ACC112 (cell line): ENCODE measurements at regions not wholly inside any gene's neighbourhood (a gene's known extent, or its start where the extent isn't known, plus 50 kb on each side); places are given as distances from the start of the nearest gene placed in this dataset.

ENCODE experiments used
- H2AFZ ChIP-seq: fragments of 200-600 bp; sonication (generic); one replicate; pipeline ENCODE4 v1.6.0; 2017; ENCODE audit warnings: antibody characterized with exemption, low read length; ENCODE audit not compliant: unreplicated experiment
- H3K27ac ChIP-seq: fragments of 200-600 bp; sonication (generic); 2 replicates; pipeline ENCODE4 v1.5.1; 2014; ENCODE audit warnings: low read depth, mild to moderate bottlenecking, antibody characterized with exemption, low read length, moderate library complexity
- H3K27me3 ChIP-seq: fragments of 200-600 bp; sonication (generic); 2 replicates; pipeline ENCODE4 v1.6.1; 2014; ENCODE audit warnings: mild to moderate bottlenecking, antibody characterized with exemption, low read length, moderate library complexity, mixed read lengths; ENCODE audit not compliant: insufficient read depth
- H3K36me3 ChIP-seq: fragments of 200-600 bp; sonication (generic); 2 replicates; pipeline ENCODE4 v1.6.1; 2016; ENCODE audit warnings: mild to moderate bottlenecking, antibody characterized with exemption, low read length, moderate library complexity, mixed read lengths; ENCODE audit not compliant: insufficient read depth
- H3K4me1 ChIP-seq: fragments of 200-600 bp; sonication (generic); one replicate; pipeline ENCODE4 v1.6.1; 2016; ENCODE audit warnings: low read length, mixed read lengths; ENCODE audit not compliant: insufficient read depth, unreplicated experiment, control insufficient read depth
- H3K4me3 ChIP-seq: fragments of 200-600 bp; sonication (generic); 2 replicates; pipeline ENCODE4 v1.5.1; 2014; ENCODE audit warnings: mild to moderate bottlenecking, low read depth, low read length
- H3K79me2 ChIP-seq: fragments of 200-600 bp; sonication (generic); one replicate; pipeline ENCODE4 v1.6.0; 2016; ENCODE audit warnings: low read length; ENCODE audit not compliant: control insufficient read depth, unreplicated experiment, insufficient read depth

DNA sequence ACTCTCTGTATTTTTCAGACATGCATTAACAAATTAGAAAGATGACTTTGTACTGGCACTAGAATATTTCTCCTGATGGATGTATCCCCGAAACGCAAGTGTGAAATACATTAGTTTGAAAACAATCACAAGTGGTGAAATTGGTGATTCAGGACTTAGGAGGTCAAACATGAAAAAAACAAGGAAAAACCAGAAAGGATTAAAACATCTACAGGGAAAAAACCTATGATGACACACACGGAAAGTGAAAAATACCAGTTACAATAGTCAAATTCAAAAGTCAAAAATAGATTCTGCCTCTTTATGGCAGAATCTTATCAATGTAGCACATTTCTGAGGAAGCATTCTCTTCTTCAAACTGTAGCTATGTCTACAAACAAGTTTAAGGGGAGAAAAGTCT, 129.0 kb upstream of the SGK1 start:
- H3K79me2 ChIP-seq = no peaks in the 10 kb centered on the region
- peak overlapping the region; percentile 94 for H3K27ac ChIP-seq
- no peak overlapping the region for H2AFZ ChIP-seq
- H3K4me1 ChIP-seq = peaks cover 22% of the 10 kb centered on the region
- no peaks in the 10 kb centered on the region for H3K36me3 ChIP-seq
- no peaks in the 10 kb centered on the region for H3K27me3 ChIP-seq
- no peak overlapping the region for H3K4me3 ChIP-seq

DNA sequence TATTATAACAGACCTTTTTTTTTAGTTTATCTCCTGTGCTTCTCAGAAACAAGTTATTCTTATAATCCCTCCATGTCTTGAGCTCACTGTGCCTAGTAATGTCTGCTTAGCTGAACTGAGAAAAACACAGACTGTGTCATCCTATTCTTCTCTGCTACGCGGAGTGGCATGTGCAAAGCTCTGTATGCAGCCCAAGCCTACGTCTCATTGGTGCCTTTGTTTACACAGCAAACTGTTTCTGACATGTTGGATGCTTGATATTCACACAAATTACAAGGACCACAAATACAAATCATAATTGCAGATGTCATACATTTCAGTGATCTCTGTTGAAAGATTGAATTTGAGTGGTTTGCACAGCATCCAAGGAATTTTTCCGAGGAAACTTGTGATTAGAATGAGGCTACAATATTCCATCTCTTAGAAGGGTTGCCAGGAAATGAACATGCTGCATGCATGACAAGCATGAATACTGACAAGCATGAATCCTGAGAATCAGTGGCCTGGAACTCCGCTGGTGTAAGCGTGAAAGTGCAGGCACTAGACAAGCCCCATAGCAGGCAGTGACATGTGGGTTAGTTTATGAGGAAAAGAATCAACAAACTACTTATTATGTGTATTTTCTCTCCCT, 128.4 kb upstream of the SGK1 start:
- peaks cover 22% of the 10 kb centered on the region for H3K4me1 ChIP-seq
- no peak overlapping the region for H3K4me3 ChIP-seq
- no peaks in the 10 kb centered on the region for H3K79me2 ChIP-seq
- peak overlapping the region; percentile 94; the same call in 1 of the 2 replicates for H3K27ac ChIP-seq
- no peak overlapping the region for H2AFZ ChIP-seq
- H3K27me3 ChIP-seq = no peaks in the 10 kb centered on the region
- no peaks in the 10 kb centered on the region for H3K36me3 ChIP-seq

DNA sequence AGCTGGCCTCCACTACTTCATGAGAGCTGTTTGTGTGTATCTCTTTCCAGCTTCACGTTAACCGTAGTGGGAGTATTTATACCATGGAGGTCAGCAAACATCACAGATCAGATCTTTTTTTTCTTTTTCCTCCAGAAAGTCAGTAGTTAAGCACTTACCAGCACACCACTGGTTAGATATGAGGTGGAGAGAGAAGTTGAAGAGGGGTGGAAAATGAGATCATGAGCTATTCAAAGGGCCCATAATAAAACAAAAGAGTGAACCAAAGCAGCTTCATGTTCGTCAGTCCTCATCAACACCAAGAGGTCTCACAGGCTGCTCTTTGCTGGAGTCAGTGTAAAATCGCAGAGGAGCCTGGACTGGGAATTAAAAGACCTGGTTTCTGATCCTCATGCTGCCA, 125.1 kb upstream of the SGK1 start:
- no peaks in the 10 kb centered on the region for H3K27me3 ChIP-seq
- no peak overlapping the region for H3K4me3 ChIP-seq
- H3K27ac ChIP-seq = no peak overlapping the region
- H3K4me1 ChIP-seq = peaks cover 14% of the 10 kb centered on the region
- no peak overlapping the region for H2AFZ ChIP-seq
- no peaks in the 10 kb centered on the region for H3K36me3 ChIP-seq
- no peaks in the 10 kb centered on the region for H3K79me2 ChIP-seq

DNA sequence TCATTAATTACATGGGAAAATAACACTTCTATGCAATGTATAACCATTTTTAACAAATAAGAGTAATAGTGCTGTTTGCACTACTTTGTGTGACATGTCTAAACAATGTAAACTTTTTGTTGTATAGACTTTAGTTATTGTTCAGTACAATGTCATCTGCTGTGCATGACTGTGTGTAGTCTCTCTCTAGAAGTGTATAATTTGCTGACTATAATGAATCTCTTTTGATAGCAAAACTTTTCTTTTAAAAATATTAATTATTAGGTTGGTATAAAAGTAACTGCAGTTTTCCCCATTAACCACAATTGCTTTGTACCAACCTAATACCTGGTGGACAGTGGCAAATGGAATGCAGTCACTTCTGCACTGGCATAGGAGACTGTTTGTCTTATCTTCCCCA, 124.2 kb upstream of the SGK1 start:
- no peaks in the 10 kb centered on the region for H3K36me3 ChIP-seq
- no peak overlapping the region for H3K27ac ChIP-seq
- no peak overlapping the region for H3K4me3 ChIP-seq
- H3K27me3 ChIP-seq = no peaks in the 10 kb centered on the region
- H3K4me1 ChIP-seq = peaks cover 16% of the 10 kb centered on the region
- H2AFZ ChIP-seq = no peak overlapping the region
- H3K79me2 ChIP-seq = no peaks in the 10 kb centered on the region

DNA sequence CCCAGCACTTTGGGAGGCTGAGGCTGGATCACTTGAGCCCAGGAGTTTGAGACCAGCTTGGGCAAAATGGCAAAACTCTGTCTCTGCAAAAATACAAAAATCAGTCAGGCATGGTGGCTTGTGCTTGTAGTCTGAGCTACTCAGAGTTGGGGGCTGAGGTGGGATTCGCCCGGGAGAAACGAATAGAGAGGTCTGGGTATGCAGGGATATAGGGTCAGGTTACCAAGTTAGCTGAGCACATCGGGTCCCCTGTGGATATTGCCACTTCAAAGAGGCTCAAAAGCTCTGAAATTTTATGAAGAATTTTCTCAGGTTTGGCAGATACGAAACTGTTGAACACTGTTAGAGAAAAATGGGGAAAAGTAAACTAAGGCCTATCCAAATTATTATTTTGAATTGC, 120.9 kb upstream of the SGK1 start:
- Histone ChIP-seq H3K27me3 (no peaks in the 10 kb centered on the region), H3K79me2 (no peaks in the 10 kb centered on the region), H3K27ac (no peak overlapping the region), H2AFZ (no peak overlapping the region), H3K4me3 (no peak overlapping the region), H3K4me1 (peaks cover 17% of the 10 kb centered on the region), H3K36me3 (no peaks in the 10 kb centered on the region)

DNA sequence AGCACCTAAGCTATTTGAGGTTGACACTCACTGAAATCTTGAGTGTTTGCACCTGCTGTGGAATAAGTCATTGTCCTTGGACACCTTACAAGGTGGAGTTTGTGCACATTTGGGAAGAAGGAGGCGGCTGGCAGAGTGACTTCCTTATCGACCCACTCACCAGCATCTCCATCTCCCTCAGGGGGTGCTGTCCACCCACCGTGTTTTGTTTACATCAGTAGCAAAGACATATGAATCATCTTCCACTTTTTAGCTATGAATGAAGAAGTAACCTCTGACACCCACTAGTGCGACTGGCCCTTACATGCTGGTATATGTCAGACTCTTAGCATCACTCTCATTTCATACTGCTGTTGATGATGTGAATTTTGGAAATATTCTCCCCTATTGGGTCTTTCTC, 119.5 kb upstream of the SGK1 start:
- peaks cover 17% of the 10 kb centered on the region for H3K4me1 ChIP-seq
- peak overlapping the region; percentile 95 for H3K27ac ChIP-seq
- H3K36me3 ChIP-seq = no peaks in the 10 kb centered on the region
- H3K79me2 ChIP-seq = no peaks in the 10 kb centered on the region
- no peaks in the 10 kb centered on the region for H3K27me3 ChIP-seq
- peak overlapping the region; percentile 43; the same call in 1 of the 2 replicates for H3K4me3 ChIP-seq
- no peak overlapping the region for H2AFZ ChIP-seq

DNA sequence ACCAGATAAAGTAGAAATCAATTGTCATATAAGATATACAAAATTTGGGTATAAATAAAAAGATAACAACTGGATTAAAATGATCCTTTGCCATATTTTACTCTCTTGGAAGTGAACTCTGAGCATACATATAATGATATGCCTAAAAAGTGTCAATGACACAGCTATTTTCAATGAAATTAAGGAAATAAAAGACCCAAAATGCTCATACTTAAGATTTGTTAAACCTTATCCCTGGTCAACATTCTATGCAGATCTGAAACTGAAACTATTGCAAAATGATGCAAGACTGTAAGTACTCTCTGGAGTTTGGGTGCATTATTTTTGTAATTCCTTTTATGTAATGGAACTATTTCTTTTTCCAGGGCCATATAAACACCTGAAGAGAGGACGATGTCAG, 119.0 kb upstream of the SGK1 start:
- H3K4me1 ChIP-seq = peaks cover 17% of the 10 kb centered on the region
- peak overlapping the region; percentile 95 for H3K27ac ChIP-seq
- no peaks in the 10 kb centered on the region for H3K27me3 ChIP-seq
- H2AFZ ChIP-seq = no peak overlapping the region
- no peaks in the 10 kb centered on the region for H3K79me2 ChIP-seq
- no peaks in the 10 kb centered on the region for H3K36me3 ChIP-seq
- peak overlapping the region; percentile 43; the same call in 1 of the 2 replicates for H3K4me3 ChIP-seq

DNA sequence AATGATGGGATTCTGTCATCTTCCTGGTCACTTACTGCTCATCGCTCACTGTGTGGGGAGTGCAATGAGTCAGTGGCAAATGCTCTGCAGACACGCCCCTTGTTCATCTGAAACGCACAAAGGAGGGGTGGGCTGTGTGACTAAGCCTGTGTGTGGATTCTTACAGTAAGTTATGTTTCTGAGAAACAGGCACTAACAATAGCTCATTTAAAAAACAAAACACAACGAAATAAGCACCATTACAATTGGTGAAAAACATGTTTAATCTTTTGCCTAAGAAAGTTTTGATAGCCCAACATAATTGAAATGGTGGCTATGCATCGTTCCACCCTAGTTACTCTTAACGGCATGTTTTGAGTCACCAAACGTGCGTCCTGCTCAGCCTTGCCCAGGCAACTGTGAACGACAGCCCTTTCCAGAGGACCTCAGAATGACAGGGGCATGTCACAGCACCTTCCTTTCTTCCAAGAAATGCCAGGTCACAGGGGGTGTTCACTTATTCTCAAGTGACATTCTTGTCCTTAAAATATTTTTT, 118.4 kb upstream of the SGK1 start:
- Histone ChIP-seq H3K27ac (peak overlapping the region; percentile 95), H2AFZ (peak overlapping the region; percentile 37), H3K79me2 (no peaks in the 10 kb centered on the region), H3K4me3 (peak overlapping the region; percentile 43), H3K27me3 (no peaks in the 10 kb centered on the region), H3K36me3 (no peaks in the 10 kb centered on the region), H3K4me1 (peaks cover 23% of the 10 kb centered on the region)

DNA sequence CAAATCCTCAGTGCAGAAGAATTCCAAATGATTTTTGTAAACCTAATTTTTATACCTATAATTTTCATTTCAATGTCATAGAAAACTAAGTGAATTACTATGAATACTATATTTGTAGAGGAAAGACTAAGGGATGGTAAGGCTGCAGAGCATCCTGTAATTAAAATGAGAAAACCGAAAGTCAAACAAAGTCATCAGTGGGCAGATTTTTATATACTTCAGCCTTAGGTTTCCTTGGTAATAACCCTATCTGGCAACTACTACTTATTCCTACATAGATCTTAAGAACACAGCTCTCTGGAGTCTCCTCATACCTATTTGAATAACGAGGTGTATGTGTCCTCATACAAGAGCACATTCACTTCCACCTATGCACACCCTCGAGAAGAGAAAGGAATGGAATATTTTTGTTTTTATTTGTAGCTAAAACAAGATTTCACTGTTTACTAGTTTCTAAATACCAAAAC, 117.9 kb upstream of the SGK1 start:
- H2AFZ ChIP-seq = no peak overlapping the region
- H3K36me3 ChIP-seq = no peaks in the 10 kb centered on the region
- H3K27ac ChIP-seq = peak overlapping the region; percentile 95
- no peaks in the 10 kb centered on the region for H3K79me2 ChIP-seq
- H3K27me3 ChIP-seq = no peaks in the 10 kb centered on the region
- peak overlapping the region; percentile 43 for H3K4me3 ChIP-seq
- H3K4me1 ChIP-seq = peaks cover 26% of the 10 kb centered on the region

DNA sequence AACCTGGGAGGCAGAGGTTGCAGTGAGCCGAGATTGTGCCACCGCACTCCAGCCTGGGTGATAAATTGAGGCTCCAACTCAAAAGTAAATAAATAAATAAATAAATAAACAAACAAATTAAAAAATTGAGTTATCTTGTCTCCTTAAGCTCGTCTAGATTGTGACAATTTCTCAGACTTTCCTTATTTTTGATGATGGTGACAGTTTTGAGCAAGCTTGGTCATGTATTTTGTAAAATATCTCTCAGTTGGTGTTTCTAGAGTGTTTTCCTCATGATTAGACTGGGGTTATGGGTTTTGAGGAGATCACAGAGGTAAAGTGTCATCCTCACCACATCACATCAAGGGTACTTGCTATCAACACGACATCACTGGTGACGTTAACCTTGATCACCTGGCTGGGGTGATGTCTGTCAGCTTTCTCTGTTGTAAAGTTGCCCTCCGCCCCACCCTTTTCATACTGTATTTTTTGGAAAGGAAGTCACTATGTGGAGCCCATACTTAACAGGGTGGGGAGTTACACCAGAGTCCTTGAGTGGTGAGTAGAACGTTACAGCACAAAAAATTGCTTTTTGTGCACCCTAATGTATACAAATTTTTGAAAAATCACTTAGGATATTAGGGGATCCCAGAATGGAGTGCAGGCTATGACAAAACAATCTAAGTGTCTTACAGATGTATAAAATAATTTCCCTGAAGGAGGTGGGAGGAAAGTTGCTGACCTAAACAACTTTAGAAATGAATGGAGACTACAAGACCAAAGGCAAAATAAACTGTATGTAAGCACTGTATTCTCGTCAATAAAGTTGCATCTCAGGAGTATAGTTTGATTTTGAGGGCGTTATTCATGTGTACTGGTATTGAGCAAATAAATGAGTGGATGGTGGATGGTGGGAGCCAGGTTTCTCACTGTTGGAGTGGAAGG, 116.4 kb upstream of the SGK1 start:
- Histone ChIP-seq H3K4me3 (no peak overlapping the region), H3K27me3 (no peaks in the 10 kb centered on the region), H2AFZ (no peak overlapping the region), H3K27ac (no peak overlapping the region), H3K79me2 (no peaks in the 10 kb centered on the region), H3K4me1 (peaks cover 26% of the 10 kb centered on the region), H3K36me3 (no peaks in the 10 kb centered on the region)
